ENCODE measurements at regions not wholly inside any gene's neighbourhood (a gene's known extent, or its start where the extent isn't known, plus 50 kb on each side); places are given as distances from the start of the nearest gene placed in this dataset.

DNA sequence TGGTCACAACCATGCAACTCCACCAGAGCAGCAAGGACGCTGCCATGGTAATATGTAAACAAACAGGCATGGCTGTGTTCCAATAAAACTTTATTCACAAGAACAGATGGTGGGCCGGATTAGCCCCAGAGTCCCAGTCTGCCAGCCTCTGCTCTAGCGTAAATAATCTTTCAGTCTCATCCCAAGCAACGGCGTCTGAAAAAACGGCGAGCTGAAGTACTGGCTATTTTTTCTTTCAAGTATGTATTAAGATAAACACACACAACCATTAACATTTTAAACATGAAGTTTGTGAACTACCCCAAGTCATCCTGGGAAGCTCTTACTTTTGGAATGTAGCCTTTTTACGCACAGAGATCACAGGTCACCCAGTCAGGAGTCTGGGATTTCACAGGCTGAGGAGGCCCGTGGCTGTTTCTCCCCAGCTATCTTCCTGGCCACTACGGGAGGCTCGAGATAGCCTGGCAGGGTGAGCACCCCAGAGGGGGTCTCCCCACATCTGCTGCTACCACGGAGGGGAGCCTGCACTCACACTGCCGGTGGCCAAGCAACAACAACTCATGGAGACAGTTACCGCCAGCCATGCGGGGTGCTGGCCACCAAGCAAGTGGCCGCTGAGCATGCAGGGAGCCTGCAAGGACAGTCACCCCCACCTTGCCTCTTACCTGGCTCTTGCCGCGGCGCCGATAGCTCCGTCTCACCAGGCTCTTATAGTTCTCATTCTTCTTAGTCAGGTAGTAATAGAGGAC is 124.6 kb downstream of the RFLNA start:
- TF ChIP-seq, protein P1, sequence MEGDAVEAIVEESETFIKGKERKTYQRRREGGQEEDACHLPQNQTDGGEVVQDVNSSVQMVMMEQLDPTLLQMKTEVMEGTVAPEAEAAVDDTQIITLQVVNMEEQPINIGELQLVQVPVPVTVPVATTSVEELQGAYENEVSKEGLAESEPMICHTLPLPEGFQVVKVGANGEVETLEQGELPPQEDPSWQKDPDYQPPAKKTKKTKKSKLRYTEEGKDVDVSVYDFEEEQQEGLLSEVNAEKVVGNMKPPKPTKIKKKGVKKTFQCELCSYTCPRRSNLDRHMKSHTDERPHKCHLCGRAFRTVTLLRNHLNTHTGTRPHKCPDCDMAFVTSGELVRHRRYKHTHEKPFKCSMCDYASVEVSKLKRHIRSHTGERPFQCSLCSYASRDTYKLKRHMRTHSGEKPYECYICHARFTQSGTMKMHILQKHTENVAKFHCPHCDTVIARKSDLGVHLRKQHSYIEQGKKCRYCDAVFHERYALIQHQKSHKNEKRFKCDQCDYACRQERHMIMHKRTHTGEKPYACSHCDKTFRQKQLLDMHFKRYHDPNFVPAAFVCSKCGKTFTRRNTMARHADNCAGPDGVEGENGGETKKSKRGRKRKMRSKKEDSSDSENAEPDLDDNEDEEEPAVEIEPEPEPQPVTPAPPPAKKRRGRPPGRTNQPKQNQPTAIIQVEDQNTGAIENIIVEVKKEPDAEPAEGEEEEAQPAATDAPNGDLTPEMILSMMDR (IDR thresholded peaks at IDR 0.05; ENCODE audit: low read depth, low read length, poor library complexity, severe bottlenecking), result no peak
- no peak for TF ChIP-seq EZH2phosphoT487 (IDR thresholded peaks at IDR 0.05; ENCODE audit: borderline replicate concordance, low read length)
